ENCODE measurements at regions not wholly inside any gene's neighbourhood (a gene's known extent, or its start where the extent isn't known, plus 50 kb on each side); places are given as distances from the start of the nearest gene placed in this dataset.
"Not testable (repeated sequence)": the region's sequence is repeated elsewhere in the genome, so short reads cannot be mapped to it uniquely, and the experiment has no call there.

DNA sequence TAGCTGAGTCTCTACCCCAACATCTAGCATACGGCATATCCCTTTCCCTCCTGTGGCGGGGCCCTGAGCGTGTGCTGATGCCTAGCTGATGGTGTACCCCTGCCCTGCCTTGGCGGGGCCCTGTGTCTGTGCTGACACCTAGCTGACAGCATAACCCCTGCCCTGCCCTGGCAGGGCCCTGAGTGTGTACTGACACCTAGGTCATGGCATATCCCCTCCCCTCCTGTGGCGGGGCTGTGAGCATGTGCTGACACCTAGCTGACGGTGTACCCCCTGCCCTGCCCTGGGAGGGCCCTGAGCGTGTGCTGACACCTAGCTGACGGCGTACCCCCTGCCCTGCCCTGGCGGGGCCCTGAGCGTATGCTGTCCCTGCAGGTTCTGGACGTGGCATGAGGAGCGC lies 414.0 kb upstream of the AMELY start:
- Histone ChIP-seq H3K4me1 (no peaks in the 10 kb centered on the region), H3K27me3 (no peaks in the 10 kb centered on the region), H3K4me3 (no peak overlapping the region), H3K27ac (no peak overlapping the region), H3K9me3 (no peaks in the 10 kb centered on the region), H3K36me3 (replicated peaks in 1 of 2; ENCODE audit: insufficient read depth in 1 of 2, low read depth in 2 of 2) (no peaks in the 10 kb centered on the region)
- intact Hi-C loops (cut with DNase I) = no loop called here
- WGBS, 2 donors = 92% methylated on average over 3 to 9 of the region's 13 CpGs
- ATAC-seq (no peak), DNase-seq (no peak)
- no peak for TF ChIP-seq POLR2A (IDR thresholded peaks at IDR 0.05)
- TF ChIP-seq, protein P1, sequence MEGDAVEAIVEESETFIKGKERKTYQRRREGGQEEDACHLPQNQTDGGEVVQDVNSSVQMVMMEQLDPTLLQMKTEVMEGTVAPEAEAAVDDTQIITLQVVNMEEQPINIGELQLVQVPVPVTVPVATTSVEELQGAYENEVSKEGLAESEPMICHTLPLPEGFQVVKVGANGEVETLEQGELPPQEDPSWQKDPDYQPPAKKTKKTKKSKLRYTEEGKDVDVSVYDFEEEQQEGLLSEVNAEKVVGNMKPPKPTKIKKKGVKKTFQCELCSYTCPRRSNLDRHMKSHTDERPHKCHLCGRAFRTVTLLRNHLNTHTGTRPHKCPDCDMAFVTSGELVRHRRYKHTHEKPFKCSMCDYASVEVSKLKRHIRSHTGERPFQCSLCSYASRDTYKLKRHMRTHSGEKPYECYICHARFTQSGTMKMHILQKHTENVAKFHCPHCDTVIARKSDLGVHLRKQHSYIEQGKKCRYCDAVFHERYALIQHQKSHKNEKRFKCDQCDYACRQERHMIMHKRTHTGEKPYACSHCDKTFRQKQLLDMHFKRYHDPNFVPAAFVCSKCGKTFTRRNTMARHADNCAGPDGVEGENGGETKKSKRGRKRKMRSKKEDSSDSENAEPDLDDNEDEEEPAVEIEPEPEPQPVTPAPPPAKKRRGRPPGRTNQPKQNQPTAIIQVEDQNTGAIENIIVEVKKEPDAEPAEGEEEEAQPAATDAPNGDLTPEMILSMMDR (IDR thresholded peaks at IDR 0.05) = no peak

DNA sequence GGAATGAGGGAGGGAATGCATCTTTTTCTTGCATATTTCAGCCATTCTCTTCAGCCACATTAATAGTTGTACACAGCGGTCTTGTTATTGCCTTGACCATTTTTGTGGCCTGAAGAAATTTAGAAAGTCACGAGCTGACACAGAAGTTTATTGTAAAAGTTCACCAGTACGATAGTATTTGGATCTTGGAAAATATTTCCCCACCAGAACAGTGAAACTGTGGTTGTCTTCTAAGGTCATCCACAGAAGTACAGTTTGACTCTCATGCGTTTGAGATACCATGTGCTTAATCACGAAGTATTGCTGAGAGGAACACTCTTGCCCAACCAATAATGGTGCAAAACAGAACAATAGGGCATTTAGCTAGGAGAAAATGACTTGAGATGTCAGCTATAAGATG lies 409.2 kb upstream of the AMELY start:
- intact Hi-C loops (cut with DNase I) = no loop called here
- no peak for ATAC-seq
- H3K27me3 ChIP-seq = no peaks in the 10 kb centered on the region
- no peak overlapping the region for H3K4me3 ChIP-seq
- no peaks in the 10 kb centered on the region for H3K9me3 ChIP-seq
- no peak for TF ChIP-seq POLR2A (IDR thresholded peaks at IDR 0.05)
- TF ChIP-seq, protein P1 (IDR thresholded peaks at IDR 0.05) = no peak
- H3K27ac ChIP-seq = no peak overlapping the region
- WGBS, 2 donors = 88 to 91% methylated on average over 3 to 5 of the region's 5 CpGs
- peaks cover 4% of the 10 kb centered on the region for H3K4me1 ChIP-seq
- no peaks in the 10 kb centered on the region for H3K36me3 ChIP-seq (replicated peaks in 1 of 2; ENCODE audit: insufficient read depth in 1 of 2, low read depth in 2 of 2)
- DNase-seq = no peak

DNA sequence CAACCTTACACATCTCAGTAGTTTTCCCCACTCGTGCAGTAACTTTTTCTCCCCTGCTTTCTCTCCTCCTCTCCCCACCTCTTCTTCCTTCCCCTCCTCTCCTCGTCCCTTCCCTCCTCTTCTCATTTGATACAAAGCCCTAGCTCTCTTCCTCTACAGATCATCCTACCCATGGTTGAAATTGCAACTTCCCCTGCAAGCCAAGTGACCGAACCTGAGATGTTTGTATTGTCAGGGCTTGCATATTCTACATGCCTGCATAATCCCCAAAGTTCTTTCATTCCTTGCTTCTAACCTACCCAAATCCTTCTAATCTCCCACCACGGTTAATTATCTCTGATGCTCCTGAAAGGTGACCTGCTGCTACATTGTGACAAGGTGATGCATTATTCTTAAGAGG lies 408.6 kb upstream of the AMELY start:
- H3K4me1 ChIP-seq; H3K27ac ChIP-seq; H3K36me3 ChIP-seq (replicated peaks in 1 of 2; ENCODE audit: insufficient read depth in 1 of 2, low read depth in 2 of 2); H3K27me3 ChIP-seq; DNase-seq; H3K9me3 ChIP-seq; intact Hi-C loops (cut with DNase I); H3K4me3 ChIP-seq; ATAC-seq: not testable (repeated sequence)
- WGBS, 2 donors = 87 to 100% methylated on average over 1 to 3 of the region's 4 CpGs

DNA sequence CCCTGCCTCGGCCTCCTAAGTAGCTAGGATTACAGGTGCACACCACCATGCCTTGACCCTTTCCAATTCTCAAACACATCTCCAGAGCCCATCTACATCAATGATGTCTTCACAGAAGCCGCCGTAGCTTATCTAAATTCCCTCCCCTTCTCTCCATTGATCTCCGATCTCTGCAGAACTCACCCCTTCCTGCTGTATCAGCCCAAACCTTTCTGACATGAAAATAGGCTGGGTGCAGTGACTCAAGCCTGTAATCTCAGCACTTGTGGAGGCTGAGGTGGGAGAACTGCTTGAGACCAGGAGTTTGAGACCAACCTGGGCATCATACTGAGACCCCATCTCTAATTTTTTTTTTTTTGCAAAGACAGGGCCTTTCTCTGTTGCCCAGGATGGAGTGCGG lies 406.6 kb upstream of the AMELY start:
- no peak overlapping the region for H3K4me3 ChIP-seq
- H3K4me1 ChIP-seq = peaks cover 4% of the 10 kb centered on the region
- no peaks in the 10 kb centered on the region for H3K27me3 ChIP-seq
- ATAC-seq = no peak
- intact Hi-C loops (cut with DNase I) = no loop called here
- TF ChIP-seq, protein P1 (IDR thresholded peaks at IDR 0.05) = no peak
- no peaks in the 10 kb centered on the region for H3K9me3 ChIP-seq
- DNase-seq = no peak
- no peaks in the 10 kb centered on the region for H3K36me3 ChIP-seq (replicated peaks in 1 of 2; ENCODE audit: insufficient read depth in 1 of 2, low read depth in 2 of 2)
- H3K27ac ChIP-seq = no peak overlapping the region
- WGBS, 2 donors = 94 to 97% methylated on average over 4 to 5 of the region's 5 CpGs

DNA sequence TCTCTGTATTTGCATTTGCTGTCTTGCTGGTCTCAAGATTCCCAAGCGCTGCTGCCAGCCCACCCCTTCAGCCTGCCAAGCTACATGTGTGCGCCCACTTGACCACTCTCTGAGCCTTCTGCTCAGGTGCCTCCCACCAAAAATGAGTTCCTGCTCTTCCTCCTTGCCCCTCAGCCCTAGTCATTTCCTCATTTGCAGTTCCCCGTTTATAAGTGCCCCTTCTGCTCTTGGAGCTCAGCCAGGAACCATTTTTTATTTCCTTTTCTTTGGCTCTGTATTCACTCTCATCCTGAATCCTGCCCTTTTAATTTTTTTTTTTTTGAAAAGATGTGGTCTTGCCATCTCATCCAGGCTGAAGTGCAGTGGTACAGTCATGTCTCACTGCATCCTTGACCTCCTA lies 406.0 kb upstream of the AMELY start:
- TF ChIP-seq, protein P1 (IDR thresholded peaks at IDR 0.05) = no peak
- TF ChIP-seq POLR2A (IDR thresholded peaks at IDR 0.05) = no peak
- H3K4me3 ChIP-seq = no peak overlapping the region
- ATAC-seq (no peak), DNase-seq (no peak)
- no peaks in the 10 kb centered on the region for H3K36me3 ChIP-seq (replicated peaks in 1 of 2; ENCODE audit: insufficient read depth in 1 of 2, low read depth in 2 of 2)
- H3K27ac ChIP-seq = no peak overlapping the region
- WGBS, 2 donors = 67 to 70% methylated on average over 2 to 3 of the region's 3 CpGs
- no peaks in the 10 kb centered on the region for H3K27me3 ChIP-seq
- intact Hi-C loops (cut with DNase I) = no loop called here
- H3K4me1 ChIP-seq = peaks cover 4% of the 10 kb centered on the region
- H3K9me3 ChIP-seq = no peaks in the 10 kb centered on the region
